GF-D8 (cell line): ENCODE measurements at regions not wholly inside any gene's neighbourhood (a gene's known extent, or its start where the extent isn't known, plus 50 kb on each side); places are given as distances from the start of the nearest gene placed in this dataset.

ENCODE experiments used
- DNase-seq: peaks from one replicate; lab custom pipeline; 2025; lab: John Stamatoyannopoulos, UW

GRCh38 chr1:218772575-218772974 is 401.1 kb upstream of the LYPLAL1 start:
- DNase-seq: no peak

GRCh38 chr1:218775501-218776021 is 398.1 kb upstream of the LYPLAL1 start:
- DNase-seq: no peak

- DNase-seq: no peak
Observed at GRCh38 chr1:218778257-218779126, 395.2 kb upstream of the LYPLAL1 start.

GRCh38 chr1:218779341-218780100 is 394.2 kb upstream of the LYPLAL1 start:
- DNase-seq: no peak

GRCh38 chr1:218783131-218783530 is 390.5 kb upstream of the LYPLAL1 start:
- DNase-seq: no peak

GRCh38 chr1:218783916-218784315 is 389.8 kb upstream of the LYPLAL1 start:
- DNase-seq: no peak

GRCh38 chr1:218785928-218786327 is 387.8 kb upstream of the LYPLAL1 start:
- DNase-seq: no peak

- DNase-seq: no peak
Observed at GRCh38 chr1:218787826-218788225, 385.9 kb upstream of the LYPLAL1 start.

GRCh38 chr1:218796773-218797172 is 376.9 kb upstream of the LYPLAL1 start:
- no peak for DNase-seq

GRCh38 chr1:218802799-218803198 is 370.9 kb upstream of the LYPLAL1 start:
- DNase-seq: no peak

- no peak for DNase-seq
Observed at GRCh38 chr1:218803351-218803997, 370.2 kb upstream of the LYPLAL1 start.

- no peak for DNase-seq
Observed at GRCh38 chr1:218804014-218804785, 369.5 kb upstream of the LYPLAL1 start.

GRCh38 chr1:218809061-218809460 is 364.6 kb upstream of the LYPLAL1 start:
- DNase-seq: no peak

GRCh38 chr1:218809625-218810024 is 364.1 kb upstream of the LYPLAL1 start:
- no peak for DNase-seq

GRCh38 chr1:218810306-218810705 is 363.4 kb upstream of the LYPLAL1 start:
- DNase-seq: no peak

GRCh38 chr1:218811497-218811896 is 362.2 kb upstream of the LYPLAL1 start:
- no peak for DNase-seq

- DNase-seq: no peak
Observed at GRCh38 chr1:218812360-218812759, 361.3 kb upstream of the LYPLAL1 start.

GRCh38 chr1:218813237-218813636 is 360.4 kb upstream of the LYPLAL1 start:
- no peak for DNase-seq

- no peak for DNase-seq
Observed at GRCh38 chr1:218815076-218815475, 358.6 kb upstream of the LYPLAL1 start.

- DNase-seq: no peak
Observed at GRCh38 chr1:218817071-218817470, 356.6 kb upstream of the LYPLAL1 start.

GRCh38 chr1:218817691-218818465 is 355.8 kb upstream of the LYPLAL1 start:
- DNase-seq: no peak
